GM12865 (cell line): ENCODE measurements at regions not wholly inside any gene's neighbourhood (a gene's known extent, or its start where the extent isn't known, plus 50 kb on each side); places are given as distances from the start of the nearest gene placed in this dataset.

Experiments used
- DNase-seq: peaks from one replicate; pipeline ENCODE4 v3.0.0; 2010; ENCODE audit warnings: low read depth
- H3K4me3 ChIP-seq: 2 replicates; pipeline ENCODE4 v1.5.1; 2011; ENCODE audit warnings: mild to moderate bottlenecking, low read depth, low read length, control low read depth
- TF ChIP-seq, protein P1 (sequence below): IDR thresholded peaks from 2 replicates; pipeline ENCODE4 v1.5.1; 2011; ENCODE audit warnings: low read length, control low read depth, low read depth, inconsistent platforms; ENCODE audit not compliant: insufficient read depth; ENCODE audit errors: missing control alignments

DNA sequence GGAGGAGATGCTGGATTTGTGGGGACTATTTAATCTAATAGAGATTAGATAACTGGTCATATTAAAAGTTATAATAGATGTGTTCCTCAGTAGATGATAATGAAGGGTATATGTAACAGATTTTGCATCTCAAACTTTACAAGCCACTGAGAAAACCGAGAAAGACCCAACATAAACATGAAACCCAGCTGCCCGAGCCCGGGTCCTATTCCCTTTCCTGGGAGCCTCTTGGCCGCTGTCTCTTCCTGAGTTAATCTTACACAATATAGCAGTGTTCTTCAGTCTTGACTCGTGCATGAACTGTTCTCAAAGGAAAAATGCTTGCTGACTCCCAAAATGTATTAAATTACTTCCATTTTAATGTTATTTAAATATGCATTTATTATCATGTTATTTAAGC is 94.5 kb downstream of the COPS8 start:
- no peak for DNase-seq
- H3K4me3 ChIP-seq, result no peak overlapping the region
- TF ChIP-seq, protein P1, sequence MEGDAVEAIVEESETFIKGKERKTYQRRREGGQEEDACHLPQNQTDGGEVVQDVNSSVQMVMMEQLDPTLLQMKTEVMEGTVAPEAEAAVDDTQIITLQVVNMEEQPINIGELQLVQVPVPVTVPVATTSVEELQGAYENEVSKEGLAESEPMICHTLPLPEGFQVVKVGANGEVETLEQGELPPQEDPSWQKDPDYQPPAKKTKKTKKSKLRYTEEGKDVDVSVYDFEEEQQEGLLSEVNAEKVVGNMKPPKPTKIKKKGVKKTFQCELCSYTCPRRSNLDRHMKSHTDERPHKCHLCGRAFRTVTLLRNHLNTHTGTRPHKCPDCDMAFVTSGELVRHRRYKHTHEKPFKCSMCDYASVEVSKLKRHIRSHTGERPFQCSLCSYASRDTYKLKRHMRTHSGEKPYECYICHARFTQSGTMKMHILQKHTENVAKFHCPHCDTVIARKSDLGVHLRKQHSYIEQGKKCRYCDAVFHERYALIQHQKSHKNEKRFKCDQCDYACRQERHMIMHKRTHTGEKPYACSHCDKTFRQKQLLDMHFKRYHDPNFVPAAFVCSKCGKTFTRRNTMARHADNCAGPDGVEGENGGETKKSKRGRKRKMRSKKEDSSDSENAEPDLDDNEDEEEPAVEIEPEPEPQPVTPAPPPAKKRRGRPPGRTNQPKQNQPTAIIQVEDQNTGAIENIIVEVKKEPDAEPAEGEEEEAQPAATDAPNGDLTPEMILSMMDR, result no peak

DNA sequence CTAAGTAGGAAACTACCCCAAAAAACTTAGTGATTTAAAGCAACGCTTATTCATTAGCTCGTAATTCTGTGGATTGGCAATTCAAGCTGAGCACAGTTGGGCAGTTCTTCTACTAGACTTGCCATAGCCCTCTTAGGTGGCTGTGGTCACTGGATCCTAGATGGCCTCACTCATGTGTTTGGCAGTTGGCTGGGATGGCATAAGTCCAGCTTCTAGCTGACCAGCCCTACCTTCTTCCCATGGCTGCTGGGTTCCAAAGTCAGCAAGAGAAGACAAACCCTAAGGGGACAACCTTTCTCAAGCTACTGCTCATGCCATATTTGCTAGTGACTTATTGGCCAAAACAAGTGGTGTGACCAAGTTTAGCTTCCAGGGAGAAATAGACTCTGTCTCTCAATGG is 95.3 kb downstream of the COPS8 start:
- DNase-seq, result no peak
- TF ChIP-seq, protein P1, result no peak
- no peak overlapping the region for H3K4me3 ChIP-seq

DNA sequence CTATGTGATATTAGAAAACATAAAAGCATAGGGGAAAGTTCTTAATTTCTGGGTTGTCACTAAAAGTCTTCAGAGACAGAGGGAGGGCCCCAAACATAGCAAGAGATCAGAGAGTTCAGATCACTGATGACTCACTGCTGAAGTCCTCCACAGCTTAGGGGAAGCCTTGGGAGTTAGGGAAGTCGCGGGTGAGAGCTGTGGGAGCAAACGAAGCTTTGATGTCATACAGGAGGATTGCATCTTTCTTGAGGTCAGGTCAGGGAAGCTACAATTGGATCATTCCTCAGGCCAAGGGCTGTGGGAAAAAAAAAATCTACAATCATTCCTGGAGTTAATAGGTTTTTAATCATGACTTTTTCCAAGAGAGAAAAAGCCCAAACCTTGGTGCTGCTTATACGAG is 96.2 kb downstream of the COPS8 start:
- DNase-seq, result no peak

DNA sequence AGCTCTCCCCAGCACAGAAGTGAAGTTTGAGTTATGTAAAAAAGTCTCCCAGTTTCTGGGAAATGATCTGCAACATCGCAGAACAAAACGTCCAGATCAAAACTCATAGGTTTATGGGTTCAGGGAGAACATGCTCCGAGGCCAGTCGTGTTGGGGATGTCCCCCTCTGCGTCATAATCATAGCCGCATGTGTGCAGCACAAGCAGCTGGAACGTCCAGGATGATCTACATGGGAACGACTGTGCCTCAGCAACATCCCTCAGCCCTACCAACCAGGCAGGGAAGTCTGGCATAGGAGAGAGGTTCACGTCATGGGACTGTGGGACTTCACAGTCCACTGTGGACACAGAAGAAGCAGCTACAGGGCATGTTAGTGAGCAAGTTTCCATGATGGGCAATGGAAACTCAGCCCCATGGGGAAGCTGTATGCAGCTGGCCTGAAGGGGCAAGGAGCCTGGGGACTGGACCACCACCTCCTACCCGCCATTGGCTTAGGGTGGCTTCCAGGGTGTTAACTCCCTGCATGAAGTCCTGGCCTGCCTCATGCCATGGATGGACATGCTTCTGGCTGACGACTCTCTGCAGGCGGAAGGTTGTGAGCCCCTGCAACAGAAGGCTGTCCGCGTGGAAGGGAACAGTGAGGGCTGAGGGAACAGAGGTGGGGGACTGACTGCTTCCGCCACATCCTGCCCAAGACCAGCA is 96.9 kb downstream of the COPS8 start:
- no peak for DNase-seq
- TF ChIP-seq, protein P1, result no peak
- no peak overlapping the region for H3K4me3 ChIP-seq

More for the DNA sequence above, 96.2 kb downstream of the COPS8 start:
- no peak overlapping the region for H3K4me3 ChIP-seq
- TF ChIP-seq, protein P1, result no peak

DNA sequence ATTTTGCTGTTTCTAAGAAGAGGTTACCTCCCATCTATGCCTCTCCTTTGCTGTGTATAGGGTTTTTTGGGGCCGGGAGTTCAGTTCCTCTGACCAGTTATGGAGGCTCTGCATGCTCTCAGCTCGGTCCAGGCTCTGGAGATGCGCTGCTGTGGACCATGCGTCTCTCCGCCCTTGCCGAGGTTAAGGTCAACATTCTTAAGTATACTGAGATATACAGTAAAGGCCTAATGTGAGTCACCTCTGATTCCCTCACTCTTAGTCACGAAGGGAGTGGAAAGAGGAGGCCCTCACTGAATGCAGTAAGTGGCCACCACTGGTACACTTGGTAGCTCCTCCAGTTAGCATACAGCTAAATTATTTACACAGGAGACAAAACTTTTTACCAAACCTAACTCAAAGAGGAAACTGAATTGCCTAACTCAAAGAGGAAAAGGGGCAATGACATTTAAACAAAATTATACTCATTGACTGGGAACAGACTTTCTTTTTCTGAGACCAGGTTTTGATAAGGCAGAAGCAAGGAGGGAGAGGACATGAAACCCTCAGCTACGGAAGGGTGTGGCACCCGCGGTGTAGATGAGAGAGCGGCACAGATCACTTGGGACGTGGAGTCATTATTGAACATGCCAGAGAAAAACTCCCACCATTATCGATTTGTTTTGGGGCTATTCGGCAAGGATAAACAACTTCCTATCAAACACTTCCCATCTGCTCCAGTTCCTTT is 98.7 kb downstream of the COPS8 start:
- H3K4me3 ChIP-seq, result no peak overlapping the region
- DNase-seq, result no peak
- TF ChIP-seq, protein P1, result no peak

DNA sequence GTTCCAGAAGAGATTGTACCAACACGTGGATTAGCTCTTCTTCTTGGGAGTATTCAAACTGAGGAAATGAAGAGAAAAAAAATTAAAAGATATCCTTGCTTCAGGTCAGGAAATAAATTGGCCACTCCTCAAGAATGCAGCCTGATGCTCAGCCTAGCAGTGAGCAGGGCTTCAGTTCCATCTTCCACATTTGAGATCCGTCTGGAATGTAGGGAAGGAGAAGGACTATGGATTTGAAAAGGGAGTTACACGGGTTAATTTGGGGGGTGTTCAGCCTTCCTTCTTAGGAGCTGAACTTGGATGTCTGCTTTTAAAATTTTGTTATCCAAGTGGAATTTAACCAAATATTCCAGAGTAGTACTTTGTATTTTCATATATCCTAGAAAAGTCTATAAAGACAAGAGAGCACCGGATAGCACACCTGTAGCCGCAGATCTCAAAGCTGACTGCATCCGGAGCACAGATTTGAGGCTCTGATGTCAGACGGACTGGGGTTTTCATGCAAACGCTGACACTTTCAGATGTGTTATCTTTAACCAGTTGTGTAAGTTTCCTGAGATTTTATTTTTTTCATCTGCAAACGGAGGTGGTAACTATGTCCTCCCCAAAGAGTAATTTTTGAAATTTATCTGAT is 99.3 kb downstream of the COPS8 start:
- TF ChIP-seq, protein P1, result no peak
- no peak overlapping the region for H3K4me3 ChIP-seq
- no peak for DNase-seq
